ENCODE measurements at regions not wholly inside any gene's neighbourhood (a gene's known extent, or its start where the extent isn't known, plus 50 kb on each side); places are given as distances from the start of the nearest gene placed in this dataset.

- no peak for DNase-seq
Measured at GRCh38 chr3:56983427-56983826, 77.0 kb upstream of the SPATA12 start.

DNA sequence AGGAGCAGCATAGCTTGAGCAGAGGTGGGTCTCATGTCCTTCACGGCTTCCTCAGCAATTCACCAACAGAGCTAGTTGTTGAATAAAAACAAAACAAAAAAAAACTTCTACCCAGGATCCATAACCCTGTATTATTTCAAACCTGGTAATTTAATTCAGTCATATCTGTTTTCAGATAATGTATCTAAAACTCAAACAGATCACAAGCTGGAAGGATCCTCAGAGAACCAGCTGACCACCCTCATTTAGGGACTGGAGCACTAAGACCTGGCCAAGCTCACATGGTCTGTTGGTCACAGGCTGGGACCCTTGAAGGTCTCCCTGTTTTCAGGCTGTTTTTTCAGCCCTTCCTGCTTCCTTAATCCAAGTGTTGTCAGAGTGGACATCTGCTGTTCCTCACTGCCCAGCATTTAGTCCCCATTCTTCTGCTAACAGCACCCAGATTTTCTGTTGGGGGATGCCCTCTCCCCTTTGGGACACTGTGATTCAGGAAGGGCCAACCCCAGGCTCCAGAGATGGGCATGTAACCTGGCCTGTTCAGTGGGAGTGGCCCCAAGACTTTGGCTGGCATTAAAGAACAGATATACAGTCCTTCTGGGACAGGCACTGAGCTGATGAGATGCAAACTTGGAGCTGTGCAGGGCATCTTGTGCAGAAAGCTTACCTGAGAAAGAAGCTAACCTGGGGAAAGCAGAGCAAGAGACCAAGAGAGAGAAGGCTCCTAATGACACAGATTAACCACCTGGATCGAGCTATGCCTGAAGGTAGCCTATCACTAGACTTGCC, 78.8 kb upstream of the SPATA12 start:
- DNase-seq, result no peak

DNA sequence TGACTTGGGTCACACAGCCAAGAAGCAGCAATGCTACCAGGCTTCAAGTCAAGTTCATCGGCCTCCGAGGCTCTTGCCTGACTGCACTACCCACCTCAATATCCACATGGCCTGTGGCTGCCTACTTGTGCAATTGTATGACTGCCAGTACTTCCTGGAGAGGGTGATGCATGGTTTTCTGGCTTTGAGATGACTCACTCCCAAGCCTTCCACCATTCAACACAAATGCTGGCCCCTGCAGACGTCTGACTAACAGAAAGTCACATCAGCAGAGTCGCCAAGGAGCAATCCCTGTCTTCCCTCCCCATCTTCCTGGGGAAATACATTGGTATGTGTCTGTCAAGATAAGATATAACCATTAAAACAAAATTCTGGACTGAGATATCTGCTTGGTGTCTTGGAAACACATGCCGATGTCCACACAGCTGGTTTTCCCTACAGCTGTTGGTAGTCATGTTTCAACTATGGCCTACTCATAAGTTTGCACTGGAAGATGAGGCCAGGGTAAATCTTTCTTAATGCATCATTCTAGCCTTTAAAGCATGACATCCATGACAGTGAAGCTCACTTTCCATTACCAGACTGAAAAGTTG, 79.6 kb upstream of the SPATA12 start:
- peak; percentile 94 for DNase-seq

GRCh38 chr3:56980243-56980642, 80.2 kb upstream of the SPATA12 start:
- peak; percentile 56 for DNase-seq

GRCh38 chr3:56979791-56980190, 80.7 kb upstream of the SPATA12 start:
- no peak for DNase-seq

DNA sequence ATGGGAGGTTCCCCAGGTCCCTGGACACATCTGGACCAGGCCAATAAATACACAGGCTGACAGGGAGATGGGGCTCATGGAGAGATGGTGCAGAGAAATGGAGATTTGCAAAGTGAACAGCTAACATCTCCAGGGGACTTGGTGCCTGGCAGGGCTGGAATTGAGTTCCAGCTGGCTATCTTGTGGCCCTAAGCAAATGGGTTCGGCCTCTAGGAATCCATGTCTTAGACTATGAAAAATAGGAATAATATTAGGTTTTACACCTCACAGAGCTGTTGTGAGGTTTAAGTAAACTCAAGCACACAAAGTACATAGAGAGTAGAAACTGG, 82.9 kb upstream of the SPATA12 start:
- DNase-seq, result no peak

- DNase-seq, result no peak
Measured at GRCh38 chr3:56976651-56977560, 83.6 kb upstream of the SPATA12 start.

DNA sequence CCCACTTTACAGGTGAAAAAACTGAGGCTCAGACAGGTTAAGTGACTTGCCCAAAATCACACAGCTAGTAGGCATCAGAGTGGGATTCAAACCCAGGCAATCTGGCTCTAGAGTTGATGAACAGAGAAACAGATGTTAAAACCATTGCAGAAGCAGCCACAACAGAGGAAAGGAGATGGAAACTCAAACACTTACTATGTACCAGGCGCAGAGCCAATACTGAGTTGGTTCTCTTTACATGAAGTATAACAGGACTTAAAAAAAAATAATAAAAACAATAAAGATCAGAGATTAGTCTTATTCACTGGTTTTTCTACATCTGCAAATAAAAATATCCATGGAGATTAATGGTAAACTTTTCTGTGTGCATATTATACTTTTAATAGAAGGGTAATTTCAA, 84.9 kb upstream of the SPATA12 start:
- DNase-seq, result no peak

GRCh38 chr3:56974247-56974930, 86.1 kb upstream of the SPATA12 start:
- DNase-seq, result no peak

GRCh38 chr3:56971816-56972215, 88.6 kb upstream of the SPATA12 start:
- DNase-seq, result no peak

- no peak for DNase-seq
Measured at GRCh38 chr3:56971261-56971660, 89.2 kb upstream of the SPATA12 start.

DNA sequence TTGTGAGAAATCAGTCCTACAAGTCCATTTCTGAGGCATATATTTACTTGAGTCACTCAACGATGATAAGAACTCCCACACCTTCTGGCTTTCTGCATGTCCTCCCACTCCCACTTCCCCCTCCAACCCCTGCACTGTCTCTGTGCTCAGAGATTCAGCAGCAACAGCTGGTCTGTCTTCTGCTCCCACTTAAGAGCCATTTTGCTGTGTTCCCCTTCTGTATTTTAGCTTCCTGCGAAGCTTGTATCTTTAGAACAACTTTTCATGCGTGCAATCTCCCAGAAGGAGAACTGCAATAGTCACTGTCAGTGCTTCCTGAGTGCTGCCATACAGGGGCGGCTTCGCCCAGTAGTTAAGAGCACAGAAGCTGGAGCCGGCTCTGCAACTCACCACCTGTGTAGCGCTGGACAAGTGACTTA, 90.0 kb upstream of the SPATA12 start:
- DNase-seq, result peak; percentile 70

DNA sequence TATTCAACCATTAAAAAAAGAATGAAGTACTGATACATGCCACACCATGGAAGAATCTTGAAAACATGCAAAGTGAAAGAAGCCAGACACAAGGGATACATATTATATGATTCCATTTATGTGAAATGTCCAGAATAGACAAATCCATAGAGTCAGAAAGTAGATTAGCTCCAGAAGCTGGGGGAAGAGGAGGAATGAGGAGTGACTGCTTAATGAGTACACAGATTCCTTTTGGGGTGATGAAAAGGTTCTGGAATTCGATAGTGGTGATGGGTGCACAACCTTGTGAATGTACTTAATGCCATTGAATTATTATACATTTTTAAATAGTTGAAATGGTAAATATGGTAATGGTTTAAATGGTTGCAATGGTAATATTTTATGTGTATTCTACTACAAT, 90.6 kb upstream of the SPATA12 start:
- no peak for DNase-seq

DNA sequence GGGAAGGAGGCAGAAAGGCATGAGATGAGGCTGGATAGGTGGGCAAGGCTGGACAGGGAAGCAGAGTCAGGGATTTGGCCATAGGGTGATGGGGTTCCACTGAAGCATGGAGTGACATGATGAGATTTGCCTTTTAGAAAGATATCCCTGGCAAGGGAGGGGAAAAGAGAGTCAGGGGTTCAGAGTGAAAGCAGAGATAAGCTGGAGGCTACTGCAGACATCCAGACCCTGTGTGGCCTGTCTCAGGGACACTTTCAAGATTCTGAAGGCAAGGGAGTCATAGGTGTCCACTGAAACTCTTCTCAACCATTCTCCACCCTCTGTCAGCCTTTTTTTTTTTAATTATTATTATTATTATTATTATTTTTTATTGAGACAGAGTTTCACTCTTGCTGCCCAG, 94.0 kb upstream of the SPATA12 start:
- DNase-seq, result no peak

DNA sequence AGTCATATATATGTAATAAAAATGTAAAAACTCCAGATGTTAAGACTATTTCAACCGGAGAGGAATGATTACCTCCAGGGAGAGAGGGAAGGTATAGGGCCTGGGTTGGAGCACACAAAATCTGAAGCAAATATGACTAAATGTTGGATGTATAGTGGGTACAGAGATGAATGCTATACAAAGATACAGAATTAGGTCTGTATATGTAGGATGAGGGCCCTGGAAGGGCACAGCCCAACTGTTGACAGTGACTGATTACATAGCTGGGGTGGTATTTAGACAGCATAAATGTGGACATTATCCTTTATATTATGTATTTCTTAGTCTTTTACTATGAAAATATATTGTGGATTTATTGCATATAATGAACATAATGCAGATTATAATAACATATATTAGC, 94.4 kb upstream of the SPATA12 start:
- DNase-seq, result no peak

GRCh38 chr3:56962922-56963321, 97.5 kb upstream of the SPATA12 start:
- DNase-seq, result no peak

GRCh38 chr3:56962206-56962605, 98.3 kb upstream of the SPATA12 start:
- DNase-seq, result no peak

- no peak for DNase-seq
Measured at GRCh38 chr3:56960234-56960917, 100.1 kb upstream of the SPATA12 start.

- DNase-seq, result no peak
Measured at GRCh38 chr3:56958879-56959278, 101.6 kb upstream of the SPATA12 start.

DNA sequence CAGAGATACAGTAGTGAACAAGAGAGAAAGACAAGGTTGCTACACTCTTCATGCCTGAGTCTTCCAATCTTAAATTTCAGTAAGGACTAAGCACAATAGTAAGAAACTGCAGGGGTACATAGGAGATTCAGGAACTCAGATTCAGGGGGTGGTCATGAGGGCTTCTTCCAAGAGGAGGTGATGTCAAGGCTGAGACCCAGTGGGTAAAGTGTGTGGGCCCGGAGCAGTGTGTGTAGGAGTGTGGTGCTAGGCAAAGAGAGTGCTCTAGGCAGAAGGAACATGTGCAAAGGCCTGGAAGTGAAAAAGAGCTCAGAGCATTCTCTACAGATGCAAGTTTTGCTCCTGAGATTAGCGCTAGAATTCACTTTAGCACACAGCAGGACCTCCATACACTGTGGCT, 102.9 kb upstream of the SPATA12 start:
- no peak for DNase-seq

- DNase-seq, result no peak
Measured at GRCh38 chr3:56956906-56957305, 103.6 kb upstream of the SPATA12 start.

GRCh38 chr3:56955492-56956111, 104.9 kb upstream of the SPATA12 start:
- DNase-seq, result no peak
